ENCODE measurements at regions not wholly inside any gene's neighbourhood (a gene's known extent, or its start where the extent isn't known, plus 50 kb on each side); places are given as distances from the start of the nearest gene placed in this dataset.
"Not testable (repeated sequence)": the region's sequence is repeated elsewhere in the genome, so short reads cannot be mapped to it uniquely, and the experiment has no call there.

- CTCF ChIA-PET; H3K27ac ChIP-seq; POLR2A ChIA-PET (ENCODE audit: low non-redundant PET); DNase-seq (ENCODE audit: low spot score): not testable (repeated sequence)
These were observed 61.0 kb downstream of the SPDYE17 start for GRCh38 chr7:76971201-76971600.

- POLR2A ChIA-PET (ENCODE audit: low non-redundant PET); CTCF ChIA-PET; H3K27ac ChIP-seq; DNase-seq (ENCODE audit: low spot score): not testable (repeated sequence)
These were observed 62.3 kb downstream of the SPDYE17 start for GRCh38 chr7:76969892-76970291.

- DNase-seq (ENCODE audit: low spot score); CTCF ChIA-PET; POLR2A ChIA-PET (ENCODE audit: low non-redundant PET); H3K27ac ChIP-seq: not testable (repeated sequence)
These were observed 66.2 kb downstream of the SPDYE17 start for GRCh38 chr7:76965731-76966548.

GRCh38 chr7:76964050-76964449 is 68.1 kb downstream of the SPDYE17 start:
- POLR2A ChIA-PET (ENCODE audit: low non-redundant PET); H3K27ac ChIP-seq; DNase-seq (ENCODE audit: low spot score); CTCF ChIA-PET: not testable (repeated sequence)

- DNase-seq (ENCODE audit: low spot score); CTCF ChIA-PET; H3K27ac ChIP-seq; POLR2A ChIA-PET (ENCODE audit: low non-redundant PET): not testable (repeated sequence)
These were observed 69.1 kb downstream of the SPDYE17 start for GRCh38 chr7:76963061-76963460.

GRCh38 chr7:76960400-76960986 is 71.7 kb downstream of the SPDYE17 start:
- CTCF ChIA-PET; H3K27ac ChIP-seq; POLR2A ChIA-PET (ENCODE audit: low non-redundant PET); DNase-seq (ENCODE audit: low spot score): not testable (repeated sequence)

- POLR2A ChIA-PET (ENCODE audit: low non-redundant PET); H3K27ac ChIP-seq; DNase-seq (ENCODE audit: low spot score); CTCF ChIA-PET: not testable (repeated sequence)
These were observed 72.4 kb downstream of the SPDYE17 start for GRCh38 chr7:76959573-76960399.

- H3K27ac ChIP-seq; DNase-seq (ENCODE audit: low spot score); POLR2A ChIA-PET (ENCODE audit: low non-redundant PET); CTCF ChIA-PET: not testable (repeated sequence)
These were observed 75.6 kb downstream of the SPDYE17 start for GRCh38 chr7:76956531-76956930.

GRCh38 chr7:76955124-76955523 is 77.0 kb downstream of the SPDYE17 start:
- POLR2A ChIA-PET (ENCODE audit: low non-redundant PET); CTCF ChIA-PET; H3K27ac ChIP-seq; DNase-seq (ENCODE audit: low spot score): not testable (repeated sequence)

- POLR2A ChIA-PET (ENCODE audit: low non-redundant PET); CTCF ChIA-PET; H3K27ac ChIP-seq; DNase-seq (ENCODE audit: low spot score): not testable (repeated sequence)
These were observed 87.6 kb downstream of the SPDYE17 start for GRCh38 chr7:76944603-76945002.

- CTCF ChIA-PET = not testable (repeated sequence)
These were observed 90.1 kb downstream of the SPDYE17 start for GRCh38 chr7:76941809-76942765.

GRCh38 chr7:76937781-76938180 is 94.4 kb downstream of the SPDYE17 start:
- DNase-seq (ENCODE audit: low spot score); CTCF ChIA-PET; POLR2A ChIA-PET (ENCODE audit: low non-redundant PET); H3K27ac ChIP-seq: not testable (repeated sequence)

More at GRCh38 chr7:76941809-76942765, 90.1 kb downstream of the SPDYE17 start:
- H3K27ac ChIP-seq; DNase-seq (ENCODE audit: low spot score); POLR2A ChIA-PET (ENCODE audit: low non-redundant PET): not testable (repeated sequence)

GRCh38 chr7:76937330-76937729 is 94.8 kb downstream of the SPDYE17 start:
- CTCF ChIA-PET; POLR2A ChIA-PET (ENCODE audit: low non-redundant PET); H3K27ac ChIP-seq; DNase-seq (ENCODE audit: low spot score): not testable (repeated sequence)

- CTCF ChIA-PET; POLR2A ChIA-PET (ENCODE audit: low non-redundant PET); H3K27ac ChIP-seq; DNase-seq (ENCODE audit: low spot score): not testable (repeated sequence)
These were observed 95.8 kb downstream of the SPDYE17 start for GRCh38 chr7:76936346-76936745.

- DNase-seq (ENCODE audit: low spot score); POLR2A ChIA-PET (ENCODE audit: low non-redundant PET); H3K27ac ChIP-seq; CTCF ChIA-PET: not testable (repeated sequence)
These were observed 97.5 kb downstream of the SPDYE17 start for GRCh38 chr7:76934711-76935110.

- H3K27ac ChIP-seq; POLR2A ChIA-PET (ENCODE audit: low non-redundant PET); CTCF ChIA-PET; DNase-seq (ENCODE audit: low spot score): not testable (repeated sequence)
These were observed 99.2 kb downstream of the SPDYE17 start for GRCh38 chr7:76932957-76933356.

GRCh38 chr7:76931441-76931840 is 100.7 kb downstream of the SPDYE17 start:
- H3K27ac ChIP-seq; CTCF ChIA-PET; DNase-seq (ENCODE audit: low spot score); POLR2A ChIA-PET (ENCODE audit: low non-redundant PET): not testable (repeated sequence)
